Natural killer cell treated with Interleukin-12 subunit alpha and Interleukin-12 subunit beta and Interleukin-15 and Interleukin-18, amount 100 ng/mL, for 72 hours (primary cell): ENCODE measurements at regions not wholly inside any gene's neighbourhood (a gene's known extent, or its start where the extent isn't known, plus 50 kb on each side); places are given as distances from the start of the nearest gene placed in this dataset.
A peak's percentile ranks its signal among the peaks of the same experiment; 100 is the strongest.

ENCODE experiments used
- ATAC-seq, 2 donors: fragments of 150-1000 bp; cut with Tn5 transposase in 1 of 2; sonication (Bioruptor Pico), chemical (Tn5 transposase) in 1 of 2; 2 replicates each; pipeline ENCODE4 v1.10.0; 2021
- DNase-seq: peaks from one replicate; pipeline ENCODE4 v3.0.0; 2022; ENCODE audit warnings: low spot score
- H3K27ac Mint-ChIP-seq, 2 donors: 1 replicate in 1 of 2; 2 replicates in 1 of 2; pipeline ENCODE4 v1.8.0; 2022; ENCODE audit warnings: mixed read lengths in 2 of 2, mild to moderate bottlenecking in 1 of 2, moderate library complexity in 1 of 2
- H3K27me3 Mint-ChIP-seq, 2 donors: 1 replicate in 1 of 2; 2 replicates in 1 of 2; pipeline ENCODE4 v1.8.0; 2022; ENCODE audit warnings: mixed read lengths in 2 of 2
- H3K36me3 Mint-ChIP-seq: one replicate; pipeline ENCODE4 v1.8.0; 2022; ENCODE audit warnings: mixed read lengths
- H3K4me1 Mint-ChIP-seq, 2 donors: 1 replicate in 1 of 2; 2 replicates in 1 of 2; pipeline ENCODE4 v1.8.0; 2022; ENCODE audit warnings: low read depth in 2 of 2, mixed read lengths in 2 of 2, mild to moderate bottlenecking in 1 of 2
- H3K4me3 Mint-ChIP-seq: one replicate; pipeline ENCODE4 v1.8.0; 2022; ENCODE audit warnings: mixed read lengths
- H3K9me3 Mint-ChIP-seq: 2 replicates; pipeline ENCODE4 v1.8.0; 2022; ENCODE audit warnings: mixed read lengths

DNA sequence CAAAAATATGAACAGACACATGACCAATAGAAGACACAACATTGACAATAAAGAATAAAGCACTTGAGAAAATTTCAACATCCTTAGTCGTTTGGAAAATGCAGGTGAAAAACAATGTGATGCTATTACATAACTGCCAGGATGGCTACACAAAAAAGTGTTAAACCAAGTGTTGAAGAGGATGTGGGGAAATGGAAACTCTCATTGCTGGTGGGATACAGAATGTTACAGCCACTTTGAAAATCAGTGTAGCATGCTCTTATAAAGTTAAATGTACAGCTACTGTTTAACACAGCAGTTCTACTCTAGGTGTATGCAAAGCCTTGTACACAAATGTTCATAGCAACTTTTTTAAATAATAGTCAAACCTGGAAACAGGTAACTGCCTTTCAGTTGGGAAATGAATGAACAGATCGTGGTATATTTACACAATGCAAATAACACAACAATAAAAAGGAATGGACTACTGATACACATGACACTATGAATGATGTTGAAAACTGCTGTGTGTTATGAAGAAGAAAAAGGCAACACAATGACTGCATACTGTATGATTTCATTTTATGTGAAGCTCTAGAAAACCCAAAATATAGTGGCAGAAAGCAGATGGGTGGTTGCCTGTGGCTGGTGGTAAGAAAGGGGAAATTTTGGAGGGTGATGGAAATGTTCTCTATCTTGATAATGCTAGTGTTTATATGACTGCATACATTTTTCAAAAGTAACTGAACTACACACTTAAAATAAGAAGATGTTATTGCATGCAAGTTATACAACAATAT, 102.2 kb upstream of the VIPR2 start:
- H3K27me3 Mint-ChIP-seq = no peaks in the 10 kb centered on the region
- peak overlapping the region; percentile 18 for H3K4me3 Mint-ChIP-seq
- H3K36me3 Mint-ChIP-seq = no peaks in the 10 kb centered on the region
- peak in 1 of 2 donors; percentile 17 for ATAC-seq
- no peaks in the 10 kb centered on the region for H3K9me3 Mint-ChIP-seq
- H3K4me1 Mint-ChIP-seq = peaks cover 20 to 32% of the 10 kb centered on the region in 2 donors
- peak overlapping the region in 1 of 2 donors; percentile 31 for H3K27ac Mint-ChIP-seq
- DNase-seq = no peak

DNA sequence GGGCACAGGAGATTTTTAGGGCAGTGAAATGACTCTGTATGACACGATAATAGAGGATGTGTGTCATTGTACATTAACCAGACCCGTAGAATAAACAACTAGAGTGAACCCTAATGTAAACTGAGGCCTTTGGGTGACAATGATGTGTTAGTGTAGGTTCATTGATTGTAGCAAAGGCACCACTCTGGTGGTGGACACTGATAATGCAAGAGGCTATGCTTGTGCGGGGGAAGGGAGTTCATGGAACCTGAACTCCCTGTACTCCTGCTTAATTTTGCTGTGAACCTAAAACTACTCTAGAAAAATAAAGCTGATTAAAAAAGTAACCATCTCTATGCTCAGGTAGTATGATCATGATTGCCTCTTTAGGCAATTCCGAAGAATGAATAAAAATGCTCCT, 96.3 kb upstream of the VIPR2 start:
- H3K27me3 Mint-ChIP-seq = peaks cover 0 to 8% of the 10 kb centered on the region in 2 donors
- no peak overlapping the region for H3K4me3 Mint-ChIP-seq
- H3K36me3 Mint-ChIP-seq = no peaks in the 10 kb centered on the region
- ATAC-seq (no peak), DNase-seq (no peak)
- H3K9me3 Mint-ChIP-seq = no peaks in the 10 kb centered on the region
- no peak overlapping the region for H3K27ac Mint-ChIP-seq
- H3K4me1 Mint-ChIP-seq = peaks cover 6% of the 10 kb centered on the region in 2 donors

DNA sequence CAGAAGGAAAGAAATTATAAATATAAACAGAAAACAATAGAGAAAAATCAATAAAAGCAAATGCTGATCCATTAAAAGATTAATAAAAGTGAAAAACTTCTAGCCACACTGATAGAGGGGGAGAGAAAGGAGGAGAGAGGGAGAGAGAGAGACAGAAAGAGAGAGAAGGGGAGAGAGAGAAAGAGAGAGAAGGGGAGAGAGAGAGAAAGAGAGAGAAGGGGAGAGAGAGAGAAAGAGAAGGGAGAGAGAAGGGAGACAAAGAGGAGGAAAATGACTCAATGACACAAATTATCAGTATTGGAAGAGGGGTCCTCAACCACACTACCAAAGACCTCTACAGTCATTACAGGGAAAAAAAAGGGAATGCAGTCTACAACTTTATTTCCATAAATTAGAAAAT, 94.4 kb upstream of the VIPR2 start:
- Mint-ChIP-seq H3K27ac (no peak overlapping the region), H3K36me3 (no peaks in the 10 kb centered on the region)
- no peak for ATAC-seq

DNA sequence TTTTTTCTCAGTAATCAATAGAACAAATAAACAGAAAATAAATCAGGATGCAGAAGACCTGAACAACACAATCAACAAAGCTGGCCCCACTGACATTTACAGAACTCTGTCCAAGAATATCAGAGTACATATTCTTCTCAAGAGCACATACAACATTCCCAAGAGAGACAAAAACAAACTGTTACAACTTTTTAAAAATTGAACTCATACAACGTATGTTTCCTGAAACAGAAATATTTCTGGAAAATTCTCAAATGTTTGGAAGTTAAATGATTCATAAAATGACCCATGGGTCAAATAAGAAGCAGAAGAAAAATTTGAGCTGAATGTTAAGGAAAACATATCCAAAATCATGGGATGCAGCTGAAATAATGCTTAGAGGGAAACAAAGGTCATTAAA, 93.9 kb upstream of the VIPR2 start:
- DNase-seq (no peak), ATAC-seq (no peak)
- Mint-ChIP-seq H3K27me3 (peaks cover 0 to 12% of the 10 kb centered on the region in 2 donors), H3K4me3 (no peak overlapping the region), H3K9me3 (no peaks in the 10 kb centered on the region), H3K36me3 (no peaks in the 10 kb centered on the region), H3K4me1 (peaks cover 0 to 7% of the 10 kb centered on the region in 2 donors), H3K27ac (no peak overlapping the region)

More for the DNA sequence above, 94.4 kb upstream of the VIPR2 start:
- Mint-ChIP-seq H3K9me3 (no peaks in the 10 kb centered on the region), H3K4me1 (peaks cover 0 to 7% of the 10 kb centered on the region in 2 donors), H3K27me3 (peaks cover 0 to 12% of the 10 kb centered on the region in 2 donors), H3K4me3 (no peak overlapping the region)
- DNase-seq = no peak

DNA sequence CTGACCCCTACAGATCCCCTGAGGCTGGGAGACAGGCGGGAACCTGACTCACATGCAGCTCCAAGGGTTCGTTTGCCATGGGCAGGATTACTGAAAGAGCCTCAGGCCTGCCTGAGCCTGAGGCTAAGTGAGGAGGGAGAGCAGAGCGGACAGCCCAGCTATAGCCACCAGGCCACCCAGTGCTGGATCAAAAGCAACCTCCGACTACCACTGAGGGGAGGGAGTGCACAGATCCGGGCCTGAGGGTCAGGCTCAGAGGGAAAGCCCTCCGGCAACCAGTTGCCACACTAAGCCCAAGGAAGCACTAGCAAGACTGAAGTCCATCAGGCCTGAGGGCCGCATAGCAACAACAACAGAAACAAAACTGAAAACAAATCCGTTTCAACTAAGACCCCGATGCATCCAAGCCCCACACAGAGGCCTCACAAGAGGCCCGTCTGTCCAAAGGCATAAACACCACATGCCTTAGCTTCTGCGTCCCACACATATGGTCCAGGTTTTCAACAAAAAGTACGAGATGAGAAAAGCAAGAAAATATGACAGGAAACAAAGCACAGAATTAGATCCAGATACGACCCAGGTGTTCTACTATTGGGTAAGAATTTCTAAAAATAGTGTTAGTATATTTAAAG, 92.5 kb upstream of the VIPR2 start:
- no peak for DNase-seq

DNA sequence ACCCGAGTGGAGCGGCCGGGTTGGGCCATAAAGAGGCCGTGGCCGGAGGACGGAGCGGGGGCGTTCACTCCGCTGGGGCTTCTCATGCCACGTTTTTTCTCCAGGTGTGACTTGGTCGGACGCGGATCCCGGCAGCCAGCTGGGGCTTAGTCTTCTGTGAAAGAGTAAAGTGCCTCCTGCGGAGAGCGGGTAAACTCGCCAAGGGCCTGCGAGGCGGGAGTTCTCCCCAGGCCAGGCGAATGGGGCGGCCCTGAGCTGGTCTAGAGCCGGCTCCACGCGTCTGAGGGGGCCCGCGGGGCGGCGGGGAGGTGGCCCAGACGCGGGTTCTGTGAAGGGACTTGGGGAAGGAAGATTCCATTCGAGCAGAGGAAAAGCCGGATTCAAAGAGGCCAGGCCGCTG, 86.3 kb upstream of the VIPR2 start:
- Mint-ChIP-seq H3K36me3 (no peaks in the 10 kb centered on the region), H3K4me3 (no peak overlapping the region), H3K27me3 (peaks cover 0 to 5% of the 10 kb centered on the region in 2 donors), H3K27ac (no peak overlapping the region), H3K9me3 (no peaks in the 10 kb centered on the region), H3K4me1 (peaks cover 0 to 7% of the 10 kb centered on the region in 2 donors)
- ATAC-seq (no peak), DNase-seq (no peak)

More for the DNA sequence above, 92.5 kb upstream of the VIPR2 start:
- H3K9me3 Mint-ChIP-seq = no peaks in the 10 kb centered on the region
- H3K4me3 Mint-ChIP-seq = no peak overlapping the region
- H3K4me1 Mint-ChIP-seq = peaks cover 0 to 7% of the 10 kb centered on the region in 2 donors
- ATAC-seq = no peak
- H3K27ac Mint-ChIP-seq = no peak overlapping the region
- H3K27me3 Mint-ChIP-seq = peaks cover 0 to 12% of the 10 kb centered on the region in 2 donors
- H3K36me3 Mint-ChIP-seq = no peaks in the 10 kb centered on the region

DNA sequence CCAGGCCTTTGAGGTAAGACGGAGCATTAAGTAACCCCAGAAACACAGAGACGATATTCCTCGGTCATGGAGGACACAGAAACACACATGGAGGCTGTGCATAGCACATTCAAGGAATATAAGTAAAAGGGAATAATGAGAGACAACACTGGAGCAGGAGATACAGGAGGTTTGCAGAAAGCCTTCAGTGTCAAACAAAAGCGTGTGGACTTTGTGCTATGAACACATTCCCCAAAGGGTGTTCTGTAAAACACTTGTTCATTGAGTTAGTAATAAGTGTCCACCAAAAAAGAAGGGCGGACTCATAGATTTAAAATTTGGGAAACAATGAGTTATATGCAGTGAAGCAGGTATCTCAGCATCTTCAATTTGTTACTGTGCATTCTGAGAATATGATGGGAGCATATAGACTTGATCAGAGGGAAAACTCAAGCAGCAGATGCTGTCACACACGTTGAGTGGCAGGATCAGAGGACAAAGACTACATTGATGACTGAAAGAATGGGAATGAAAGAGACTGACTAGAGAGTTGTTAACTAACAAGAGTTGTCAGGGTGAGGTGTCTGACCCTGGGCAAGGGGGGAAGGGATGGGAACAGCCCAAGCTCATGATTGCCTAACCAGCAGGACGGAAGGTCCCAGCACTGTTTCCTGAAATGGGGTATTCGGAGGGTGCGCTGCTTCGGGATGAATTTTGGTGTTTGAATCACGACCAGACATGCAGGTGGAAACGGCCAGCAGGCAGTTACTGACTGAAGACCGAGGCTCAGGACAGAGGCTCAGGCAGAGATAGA, 85.2 kb upstream of the VIPR2 start:
- Mint-ChIP-seq H3K27me3 (peaks cover 0 to 4% of the 10 kb centered on the region in 2 donors), H3K36me3 (no peaks in the 10 kb centered on the region), H3K27ac (no peak overlapping the region), H3K4me3 (no peak overlapping the region), H3K9me3 (no peaks in the 10 kb centered on the region), H3K4me1 (peaks cover 0 to 6% of the 10 kb centered on the region in 2 donors)
- no peak for DNase-seq
- no peak for ATAC-seq

DNA sequence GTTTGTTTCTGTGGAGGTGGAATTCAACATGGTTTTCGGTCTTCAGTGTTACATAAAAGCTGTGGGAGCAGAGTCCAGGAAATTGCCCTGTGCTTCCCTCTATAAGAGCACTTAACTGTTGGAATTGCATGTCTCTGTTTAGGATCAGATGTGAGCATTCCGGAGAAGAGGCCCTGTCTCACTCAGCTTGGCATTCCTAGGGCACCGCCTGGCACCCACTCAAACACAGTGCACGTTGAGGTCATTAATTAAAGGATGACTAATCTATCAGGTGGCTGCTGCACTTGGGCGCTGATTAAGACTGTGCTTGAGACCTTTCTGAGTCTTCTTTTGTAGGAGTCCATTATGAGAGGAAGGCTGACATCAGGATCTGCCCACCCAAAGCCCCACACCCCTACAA, 82.8 kb upstream of the VIPR2 start:
- Mint-ChIP-seq H3K4me1 (peaks cover 0 to 4% of the 10 kb centered on the region in 2 donors), H3K27me3 (peaks cover 0 to 2% of the 10 kb centered on the region in 2 donors), H3K27ac (no peak overlapping the region), H3K9me3 (no peaks in the 10 kb centered on the region), H3K36me3 (no peaks in the 10 kb centered on the region), H3K4me3 (no peak overlapping the region)
- no peak for DNase-seq
- no peak for ATAC-seq

DNA sequence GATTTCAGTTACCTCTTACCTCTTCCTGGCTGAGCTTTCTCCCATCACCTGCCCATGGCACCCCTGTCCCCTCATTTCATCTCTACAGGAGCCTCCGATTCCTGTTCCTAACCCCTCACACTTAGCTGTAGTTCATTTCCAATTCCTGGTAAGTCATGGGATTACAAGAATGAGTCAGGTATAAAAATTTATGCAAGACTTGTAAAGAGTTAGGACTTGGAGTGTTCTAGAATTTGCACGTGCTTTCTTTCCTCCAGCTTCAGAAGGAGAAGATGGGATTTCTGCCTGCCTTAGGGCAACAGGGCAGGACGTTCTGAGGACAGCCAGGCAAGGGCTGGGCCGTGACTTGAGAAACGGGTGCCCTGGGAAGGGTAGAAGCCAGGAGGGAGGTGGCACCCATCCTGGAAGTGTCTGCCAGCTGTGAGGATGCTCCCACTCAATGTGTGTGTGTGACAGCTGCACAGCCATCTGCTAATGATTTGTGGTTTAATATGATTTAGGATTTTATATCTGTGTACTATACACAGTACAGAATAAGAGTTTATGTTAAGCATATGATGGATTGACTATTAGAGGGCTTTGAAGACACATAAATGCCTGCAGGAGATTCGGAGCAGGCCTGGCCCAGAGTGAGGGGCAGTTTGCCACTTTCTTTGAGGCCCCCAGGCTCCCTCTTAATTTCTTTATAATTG, 81.5 kb upstream of the VIPR2 start:
- DNase-seq = no peak
- Mint-ChIP-seq H3K4me3 (no peak overlapping the region), H3K9me3 (no peaks in the 10 kb centered on the region), H3K27ac (no peak overlapping the region), H3K36me3 (no peaks in the 10 kb centered on the region), H3K4me1 (peaks cover 0 to 4% of the 10 kb centered on the region in 2 donors), H3K27me3 (peaks cover 0 to 2% of the 10 kb centered on the region in 2 donors)
- no peak for ATAC-seq

DNA sequence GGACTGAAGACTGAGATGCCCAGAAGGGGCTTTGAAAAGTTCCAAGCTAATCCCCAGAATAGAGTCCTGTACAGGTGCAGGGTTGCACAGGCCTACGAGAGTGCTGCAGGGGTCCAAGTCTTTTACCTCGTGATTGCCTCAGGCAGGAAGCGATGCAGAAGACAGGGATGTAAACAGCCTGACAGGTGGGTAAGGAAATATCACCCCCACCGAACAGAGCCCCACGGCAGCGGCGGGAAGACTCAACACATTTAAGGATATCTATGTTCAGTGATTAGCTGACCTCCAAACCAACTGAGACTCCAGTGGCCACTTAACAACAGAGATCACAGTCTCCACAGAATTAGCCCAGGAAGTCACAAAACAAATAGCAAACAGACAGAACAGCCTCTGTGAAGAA, 73.9 kb upstream of the VIPR2 start:
- no peak overlapping the region for H3K4me3 Mint-ChIP-seq
- DNase-seq (no peak), ATAC-seq (no peak)
- no peak overlapping the region for H3K27ac Mint-ChIP-seq
- peaks cover 0 to 8% of the 10 kb centered on the region in 2 donors for H3K27me3 Mint-ChIP-seq
- no peaks in the 10 kb centered on the region for H3K36me3 Mint-ChIP-seq
- no peaks in the 10 kb centered on the region for H3K9me3 Mint-ChIP-seq
- peaks cover 5% of the 10 kb centered on the region in 2 donors for H3K4me1 Mint-ChIP-seq

DNA sequence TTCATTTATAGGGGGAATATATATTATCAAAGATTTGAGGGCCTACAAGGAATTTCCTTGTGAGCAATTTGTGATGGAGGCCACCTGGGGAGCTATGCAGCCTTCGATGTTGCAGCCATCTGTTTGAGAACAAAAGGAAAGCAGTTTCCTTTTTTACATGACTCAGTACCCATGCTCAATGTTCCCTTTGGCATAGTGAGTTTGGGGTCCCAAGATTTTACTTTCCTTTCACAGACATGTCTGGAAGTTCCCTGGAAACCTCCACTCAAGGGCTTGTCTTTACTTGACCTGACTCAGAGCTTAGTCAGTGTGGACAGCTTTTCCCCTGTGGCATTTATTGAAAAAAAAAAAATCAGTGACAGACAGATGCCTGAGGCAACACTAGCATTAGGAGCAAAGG, 73.5 kb upstream of the VIPR2 start:
- H3K9me3 Mint-ChIP-seq = no peaks in the 10 kb centered on the region
- DNase-seq (no peak), ATAC-seq (no peak)
- peaks cover 0 to 8% of the 10 kb centered on the region in 2 donors for H3K27me3 Mint-ChIP-seq
- H3K36me3 Mint-ChIP-seq = no peaks in the 10 kb centered on the region
- no peak overlapping the region for H3K4me3 Mint-ChIP-seq
- H3K27ac Mint-ChIP-seq = no peak overlapping the region
- peaks cover 5% of the 10 kb centered on the region in 2 donors for H3K4me1 Mint-ChIP-seq

DNA sequence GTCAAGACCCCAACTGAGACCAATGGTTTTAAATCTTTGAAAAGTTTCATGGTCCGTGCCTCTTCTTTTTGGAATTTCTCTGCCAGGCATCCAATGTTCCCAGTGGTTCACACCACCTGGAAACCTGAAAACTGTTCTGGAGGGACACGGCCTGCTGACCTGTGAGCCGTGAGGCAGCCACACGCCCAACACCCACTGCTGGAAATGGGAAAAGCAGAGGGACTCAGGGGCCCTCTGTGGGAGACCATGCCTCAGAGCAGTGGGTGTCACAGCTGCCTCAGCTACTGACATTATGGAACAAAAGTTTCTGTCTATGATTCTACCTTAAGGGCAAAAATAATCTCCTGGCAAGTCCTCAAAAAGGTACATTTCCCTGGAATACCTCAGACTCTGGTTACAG, 70.4 kb upstream of the VIPR2 start:
- H3K27ac Mint-ChIP-seq = no peak overlapping the region

DNA sequence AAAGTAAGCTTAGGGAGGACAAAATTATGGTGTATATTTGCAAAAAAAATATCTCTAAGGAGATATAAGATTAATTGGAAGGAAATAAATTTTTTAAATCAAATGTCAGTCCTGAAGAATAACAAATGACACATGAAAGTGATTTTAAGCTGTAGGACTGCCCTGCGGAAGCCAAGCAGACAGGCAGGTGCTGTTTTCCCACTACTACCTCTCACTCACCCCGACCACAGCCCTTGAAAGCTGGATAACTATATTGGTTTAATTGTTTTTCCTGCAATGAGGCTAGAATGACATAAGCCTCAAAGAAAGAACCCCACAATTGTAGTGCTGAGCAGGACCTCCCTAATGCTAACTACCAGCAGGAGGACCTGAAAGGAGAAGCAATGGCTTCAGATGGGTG, 68.6 kb upstream of the VIPR2 start:
- Mint-ChIP-seq H3K4me1 (peaks cover 9% of the 10 kb centered on the region in 2 donors), H3K9me3 (no peaks in the 10 kb centered on the region), H3K4me3 (no peak overlapping the region), H3K36me3 (no peaks in the 10 kb centered on the region), H3K27me3 (peaks cover 0 to 8% of the 10 kb centered on the region in 2 donors), H3K27ac (no peak overlapping the region)
- ATAC-seq (no peak), DNase-seq (no peak)

More for the DNA sequence above, 70.4 kb upstream of the VIPR2 start:
- no peak overlapping the region for H3K4me3 Mint-ChIP-seq
- DNase-seq = no peak
- peaks cover 0 to 8% of the 10 kb centered on the region in 2 donors for H3K27me3 Mint-ChIP-seq
- H3K4me1 Mint-ChIP-seq = peaks cover 9% of the 10 kb centered on the region in 2 donors
- ATAC-seq = no peak
- H3K9me3 Mint-ChIP-seq = no peaks in the 10 kb centered on the region
- H3K36me3 Mint-ChIP-seq = no peaks in the 10 kb centered on the region
